ES-I3 (cell line): ENCODE measurements at regions not wholly inside any gene's neighbourhood (a gene's known extent, or its start where the extent isn't known, plus 50 kb on each side); places are given as distances from the start of the nearest gene placed in this dataset.
"Not testable (repeated sequence)": the region's sequence is repeated elsewhere in the genome, so short reads cannot be mapped to it uniquely, and the experiment has no call there.

Experiments used
- H3K36me3 ChIP-seq: 2 replicates; pipeline ENCODE4 v1.6.1; 2013; ENCODE audit warnings: mild to moderate bottlenecking, low read length, control low read depth, moderate library complexity; ENCODE audit not compliant: insufficient read depth
- H3K4me1 ChIP-seq: 2 replicates; pipeline ENCODE4 v1.6.1; 2013; ENCODE audit warnings: mild to moderate bottlenecking, control low read depth, low read length; ENCODE audit not compliant: insufficient read depth
- H3K9ac ChIP-seq: 2 replicates; pipeline ENCODE4 v1.6.1; 2013; ENCODE audit warnings: low read depth, mild to moderate bottlenecking, low read length, moderate library complexity
- H3K9me3 ChIP-seq: 2 replicates; pipeline ENCODE4 v1.6.1; 2013; ENCODE audit warnings: mild to moderate bottlenecking, low read length, moderate library complexity; ENCODE audit not compliant: control insufficient read depth, insufficient read depth

DNA sequence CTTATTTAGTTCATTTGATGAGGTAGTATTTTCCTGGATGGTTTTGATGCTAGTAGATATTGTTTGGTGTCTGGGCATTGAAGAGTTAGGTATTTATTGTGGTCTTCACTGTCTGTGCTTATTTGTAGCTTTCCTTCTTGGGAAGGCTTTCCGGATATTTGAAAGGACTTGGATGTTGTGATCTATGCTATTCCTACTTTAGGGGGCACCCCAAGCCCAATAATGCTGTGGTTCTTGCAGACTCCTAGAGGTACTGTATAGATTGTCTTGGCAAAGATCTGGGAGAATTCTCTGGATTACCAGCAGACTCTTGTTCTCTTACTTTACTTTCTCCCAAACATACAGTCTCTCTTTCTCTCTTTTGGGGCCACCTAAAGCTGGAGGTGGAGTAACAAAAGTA, 315.7 kb downstream of the MAT2B start:
- Histone ChIP-seq H3K36me3 (no peaks in the 10 kb centered on the region), H3K9ac (no peak overlapping the region), H3K4me1 (no peaks in the 10 kb centered on the region), H3K9me3 (no peaks in the 10 kb centered on the region)

GRCh38 chr5:163822548-163822947, 317.1 kb downstream of the MAT2B start:
- no peaks in the 10 kb centered on the region for H3K9me3 ChIP-seq
- no peak overlapping the region for H3K9ac ChIP-seq
- H3K4me1 ChIP-seq = no peaks in the 10 kb centered on the region
- no peaks in the 10 kb centered on the region for H3K36me3 ChIP-seq

- H3K4me1 ChIP-seq = no peaks in the 10 kb centered on the region
- no peaks in the 10 kb centered on the region for H3K36me3 ChIP-seq
- no peaks in the 10 kb centered on the region for H3K9me3 ChIP-seq
- no peak overlapping the region for H3K9ac ChIP-seq
Observed at GRCh38 chr5:163825661-163826060, 320.2 kb downstream of the MAT2B start.

DNA sequence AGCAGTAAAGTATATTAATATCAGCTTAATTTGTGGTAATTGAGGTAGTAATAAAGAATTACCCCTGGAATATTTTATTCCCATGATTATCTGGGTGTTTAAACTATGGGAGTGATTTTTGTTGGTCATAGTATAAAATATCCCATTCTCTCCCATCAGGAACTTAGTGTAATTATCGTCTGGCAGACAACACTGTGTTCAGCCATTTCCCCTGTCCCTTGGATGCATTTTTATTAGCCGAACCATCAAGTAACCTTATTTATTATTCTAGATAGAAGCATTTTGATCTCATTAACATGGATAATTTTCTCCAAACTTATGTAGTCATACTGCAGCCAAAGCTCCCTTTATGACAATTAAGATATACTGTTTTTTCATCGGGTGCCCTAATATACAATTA, 320.8 kb downstream of the MAT2B start:
- Histone ChIP-seq H3K4me1 (no peaks in the 10 kb centered on the region), H3K9ac (no peak overlapping the region), H3K9me3 (no peaks in the 10 kb centered on the region), H3K36me3 (no peaks in the 10 kb centered on the region)

DNA sequence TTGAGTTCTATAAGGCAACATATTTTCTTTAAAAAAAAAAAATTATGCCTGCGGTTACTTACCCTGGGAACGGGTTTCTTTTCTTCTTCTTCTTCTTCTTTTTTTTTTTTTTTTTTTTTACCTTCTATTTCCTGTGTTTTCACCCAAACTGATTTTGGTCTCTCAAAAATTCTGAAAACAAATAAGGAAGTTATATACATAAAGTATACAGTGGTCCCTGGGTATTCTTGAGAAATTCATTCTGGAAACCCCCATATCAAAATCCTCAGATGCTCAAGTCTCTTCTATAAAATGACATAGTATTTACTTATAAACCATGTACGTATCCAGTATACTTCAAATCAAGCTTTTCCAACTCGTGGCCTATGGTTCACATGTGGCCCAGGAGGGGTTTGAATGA, 326.7 kb downstream of the MAT2B start:
- Histone ChIP-seq H3K4me1 (no peaks in the 10 kb centered on the region), H3K9me3 (no peaks in the 10 kb centered on the region), H3K9ac (no peak overlapping the region), H3K36me3 (no peaks in the 10 kb centered on the region)

GRCh38 chr5:163838738-163839137, 333.3 kb downstream of the MAT2B start:
- Histone ChIP-seq H3K9ac (no peak overlapping the region), H3K4me1 (no peaks in the 10 kb centered on the region)

GRCh38 chr5:163846512-163846911, 341.1 kb downstream of the MAT2B start:
- Histone ChIP-seq H3K9me3 (no peaks in the 10 kb centered on the region), H3K9ac (no peak overlapping the region), H3K36me3 (no peaks in the 10 kb centered on the region)

More at GRCh38 chr5:163838738-163839137, 333.3 kb downstream of the MAT2B start:
- H3K36me3 ChIP-seq = no peaks in the 10 kb centered on the region
- H3K9me3 ChIP-seq = no peaks in the 10 kb centered on the region

DNA sequence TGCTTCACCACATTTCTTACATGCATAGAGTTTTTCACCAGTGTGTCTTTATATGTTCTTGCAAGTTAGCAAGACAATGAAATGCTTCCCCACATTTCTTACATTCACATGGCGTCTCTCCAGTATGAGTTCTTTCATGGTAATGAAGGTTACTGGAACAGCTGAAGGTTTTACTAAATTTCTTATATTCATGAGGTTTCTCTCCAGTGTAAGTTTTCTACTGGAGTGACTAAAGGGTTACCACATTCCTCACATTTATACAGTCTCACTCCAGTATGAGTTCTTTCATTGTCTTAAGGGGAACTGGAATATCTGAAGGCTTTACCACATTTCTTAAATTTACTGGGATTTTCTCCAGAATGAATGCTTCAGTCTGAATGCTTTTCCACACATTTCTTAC, 350.3 kb downstream of the MAT2B start:
- H3K9me3 ChIP-seq = peaks cover 3% of the 10 kb centered on the region
- H3K36me3 ChIP-seq = no peaks in the 10 kb centered on the region
- no peaks in the 10 kb centered on the region for H3K4me1 ChIP-seq
- no peak overlapping the region for H3K9ac ChIP-seq

More at GRCh38 chr5:163846512-163846911, 341.1 kb downstream of the MAT2B start:
- no peaks in the 10 kb centered on the region for H3K4me1 ChIP-seq

GRCh38 chr5:163861670-163862069, 356.3 kb downstream of the MAT2B start:
- H3K4me1 ChIP-seq = no peaks in the 10 kb centered on the region
- H3K36me3 ChIP-seq = no peaks in the 10 kb centered on the region
- H3K9ac ChIP-seq = no peak overlapping the region
- H3K9me3 ChIP-seq = peaks cover 3% of the 10 kb centered on the region

DNA sequence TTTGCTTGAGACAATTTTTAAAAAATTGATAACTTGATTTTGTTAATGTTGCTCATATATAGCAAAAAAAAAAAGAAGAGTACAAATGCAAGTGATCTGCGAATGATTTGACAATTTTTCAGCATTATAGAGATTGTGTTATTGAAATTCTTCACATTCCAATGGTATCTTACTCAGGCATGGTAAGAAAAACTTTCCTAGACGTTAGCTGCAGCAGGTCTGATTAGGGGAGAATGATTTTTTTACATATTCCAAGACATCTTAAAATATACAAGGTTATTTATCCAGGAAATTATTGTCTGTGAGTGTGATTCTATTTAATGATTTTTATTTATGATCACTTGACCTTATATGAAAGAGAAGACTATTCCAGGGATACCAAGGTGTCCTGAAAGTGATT, 361.9 kb downstream of the MAT2B start:
- Histone ChIP-seq H3K9ac (no peak overlapping the region), H3K36me3 (no peaks in the 10 kb centered on the region), H3K9me3 (no peaks in the 10 kb centered on the region), H3K4me1 (no peaks in the 10 kb centered on the region)

DNA sequence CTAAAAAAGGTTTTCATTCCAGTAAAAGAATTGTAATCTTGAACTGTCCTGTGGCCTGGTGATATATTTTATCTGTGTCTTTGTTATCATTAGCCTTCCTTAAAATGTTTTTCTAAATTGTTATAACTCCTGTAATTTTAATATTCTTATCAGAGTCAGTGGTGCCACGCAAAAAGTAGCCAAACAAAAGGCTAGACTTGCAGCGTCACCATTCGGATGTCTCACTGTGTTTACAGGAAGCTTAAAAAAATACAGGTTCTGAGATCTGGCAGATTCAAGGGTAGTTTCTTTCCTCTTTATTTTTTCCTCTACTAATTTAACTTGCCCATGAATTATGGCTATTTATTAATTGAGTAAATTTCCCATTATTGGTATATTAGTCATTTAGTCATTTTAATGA, 362.3 kb downstream of the MAT2B start:
- Histone ChIP-seq H3K9me3 (no peaks in the 10 kb centered on the region), H3K4me1 (no peaks in the 10 kb centered on the region), H3K9ac (no peak overlapping the region)

DNA sequence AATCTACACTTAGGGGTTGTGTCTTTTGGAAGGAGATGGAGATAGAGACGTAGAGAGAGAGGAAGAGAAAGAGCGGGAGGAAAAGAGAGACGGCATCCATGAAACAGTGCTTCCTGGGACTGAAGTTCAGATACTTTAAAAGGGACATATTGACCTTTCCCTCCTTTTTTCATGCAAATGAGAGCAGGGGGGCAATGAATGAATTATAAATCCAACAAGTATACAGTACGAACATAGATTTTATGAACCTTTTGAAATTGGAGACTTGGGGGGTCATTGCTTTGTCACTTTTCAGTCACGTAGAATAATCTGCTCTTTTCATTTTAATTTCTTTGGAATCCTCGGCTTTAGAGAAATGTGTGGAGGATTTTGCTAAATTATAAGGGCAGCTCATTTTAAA, 364.2 kb downstream of the MAT2B start:
- Histone ChIP-seq H3K36me3 (no peaks in the 10 kb centered on the region), H3K4me1 (no peaks in the 10 kb centered on the region), H3K9ac (no peak overlapping the region), H3K9me3 (no peaks in the 10 kb centered on the region)

More for the DNA sequence above, 362.3 kb downstream of the MAT2B start:
- H3K36me3 ChIP-seq = no peaks in the 10 kb centered on the region

DNA sequence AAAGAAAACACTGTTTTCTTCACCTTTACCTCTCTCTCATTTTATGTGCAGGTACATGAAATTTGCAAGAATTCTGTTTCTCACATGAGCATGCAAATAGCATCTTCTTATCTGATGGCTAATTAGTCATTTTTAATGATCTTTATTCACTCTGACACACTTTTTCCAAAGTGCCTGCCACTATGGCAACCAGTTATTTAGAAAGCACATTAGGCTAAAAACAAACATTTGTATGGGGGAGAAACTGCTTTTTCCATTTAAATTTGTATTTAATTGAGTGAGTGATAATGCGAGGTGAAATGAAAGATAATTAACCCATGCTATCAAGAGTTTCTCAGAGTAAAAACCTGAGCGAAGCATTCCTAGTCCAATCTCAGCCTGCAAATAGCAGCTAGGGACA, 365.0 kb downstream of the MAT2B start:
- Histone ChIP-seq H3K9ac (no peak overlapping the region), H3K36me3 (no peaks in the 10 kb centered on the region), H3K4me1 (no peaks in the 10 kb centered on the region), H3K9me3 (no peaks in the 10 kb centered on the region)

DNA sequence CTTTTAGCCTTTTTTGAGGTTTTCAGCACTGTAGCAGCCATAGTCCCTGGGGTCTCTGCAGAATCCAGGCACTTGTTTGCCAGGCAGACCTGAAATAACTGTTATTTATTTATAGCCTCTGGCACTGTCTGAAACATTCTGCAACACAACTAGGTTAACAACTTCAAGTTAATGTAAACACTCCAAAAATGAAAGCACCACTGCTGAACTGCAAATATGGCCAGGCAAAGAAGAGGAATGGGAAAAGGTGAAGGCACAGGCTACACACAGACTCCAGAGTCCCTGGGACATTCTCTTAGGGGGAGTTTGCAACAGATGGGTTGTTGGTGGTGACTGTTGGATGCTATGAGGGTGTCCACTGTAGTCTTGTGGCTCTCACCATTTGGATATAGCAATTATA, 369.0 kb downstream of the MAT2B start:
- Histone ChIP-seq H3K4me1 (no peaks in the 10 kb centered on the region), H3K9ac (no peak overlapping the region), H3K9me3 (no peaks in the 10 kb centered on the region), H3K36me3 (no peaks in the 10 kb centered on the region)

GRCh38 chr5:163874912-163875311, 369.5 kb downstream of the MAT2B start:
- not testable (repeated sequence) for H3K9ac ChIP-seq, H3K4me1 ChIP-seq, H3K36me3 ChIP-seq, H3K9me3 ChIP-seq

GRCh38 chr5:163877865-163878264, 372.4 kb downstream of the MAT2B start:
- Histone ChIP-seq H3K9me3 (no peaks in the 10 kb centered on the region), H3K36me3 (no peaks in the 10 kb centered on the region), H3K9ac (no peak overlapping the region), H3K4me1 (no peaks in the 10 kb centered on the region)
